Lower leg skin (tissue), 3 donors: ENCODE measurements at regions not wholly inside any gene's neighbourhood (a gene's known extent, or its start where the extent isn't known, plus 50 kb on each side); places are given as distances from the start of the nearest gene placed in this dataset.

ENCODE experiments used
- CTCF ChIP-seq, 3 donors: fragments of 450-650 bp; IDR thresholded peaks; one replicate each; pipeline ENCODE4 v1.5.1; 2016; ENCODE audit warnings: antibody characterized with exemption in 3 of 3, mild to moderate bottlenecking in 3 of 3, moderate library complexity in 2 of 3
- POLR2A ChIP-seq, 2 donors: fragments of 450-650 bp; IDR thresholded peaks; one replicate each; pipeline ENCODE4 v1.6.1; 2016 to 2017; ENCODE audit warnings: antibody characterized with exemption in 2 of 2, mild to moderate bottlenecking in 1 of 2, moderate library complexity in 1 of 2

- TF ChIP-seq CTCF (IDR thresholded peaks at IDR 0.05) (no peak), POLR2A (IDR thresholded peaks at IDR 0.05) (no peak)
Observed at GRCh38 chr2:172172513-172173173, 69.9 kb upstream of the DLX2 start.
